GM23338 (cell line): ENCODE measurements at regions not wholly inside any gene's neighbourhood (a gene's known extent, or its start where the extent isn't known, plus 50 kb on each side); places are given as distances from the start of the nearest gene placed in this dataset.

ENCODE experiments used
- ATAC-seq: fragments of 200-7000 bp; cut with Tn5 transposase; 3 replicates; pipeline ENCODE4 v1.9.1; 2020
- DNase-seq: peaks from one replicate; pipeline ENCODE4 v3.0.0-alpha.2; 2015; ENCODE audit warnings: low spot score
- H2AFZ ChIP-seq: fragments of 200-600 bp; sonication (generic); 2 replicates; pipeline ENCODE4 v1.8.0; 2016; ENCODE audit warnings: antibody characterized with exemption, mild to moderate bottlenecking, moderate library complexity
- H3F3A ChIP-seq: fragments of 200-600 bp; sonication (generic); replicated peaks from 2 replicates; pipeline ENCODE4 v1.8.0; 2017; ENCODE audit warnings: antibody characterized with exemption, mixed run types, low read depth
- H3K27ac ChIP-seq: fragments of 200-600 bp; sonication (generic); 2 replicates; pipeline ENCODE4 v1.6.1; 2016; ENCODE audit warnings: low read depth
- H3K27me3 ChIP-seq: fragments of 200-600 bp; sonication (generic); 2 replicates; pipeline ENCODE4 v1.8.0; 2016; ENCODE audit warnings: mild to moderate bottlenecking, mixed run types, moderate library complexity; ENCODE audit not compliant: insufficient read depth
- H3K36me3 ChIP-seq: fragments of 200-600 bp; sonication (generic); 2 replicates; pipeline ENCODE4 v1.8.0; 2016; ENCODE audit warnings: mild to moderate bottlenecking; ENCODE audit not compliant: insufficient read depth
- H3K4me1 ChIP-seq: fragments of 200-600 bp; sonication (generic); 2 replicates; pipeline ENCODE4 v1.8.0; 2016; ENCODE audit warnings: mild to moderate bottlenecking, moderate library complexity; ENCODE audit not compliant: insufficient read depth
- H3K4me2 ChIP-seq: fragments of 200-600 bp; sonication (generic); 2 replicates; pipeline ENCODE4 v1.7.1; 2017; ENCODE audit warnings: mixed run types
- H3K4me3 ChIP-seq: fragments of 200-600 bp; sonication (generic); 2 replicates; pipeline ENCODE4 v1.6.1; 2016; ENCODE audit warnings: mixed run types
- H3K79me2 ChIP-seq: fragments of 200-600 bp; sonication (generic); replicated peaks from 2 replicates; pipeline ENCODE4 v1.8.0; 2017; ENCODE audit warnings: mild to moderate bottlenecking; ENCODE audit not compliant: insufficient read depth
- H3K9me2 ChIP-seq: fragments of 200-600 bp; sonication (generic); 2 replicates; pipeline ENCODE4 v1.8.0; 2017; ENCODE audit not compliant: insufficient read depth
- H4K20me1 ChIP-seq: fragments of 200-600 bp; sonication (generic); replicated peaks from 2 replicates; pipeline ENCODE4 v1.8.0; 2017; ENCODE audit warnings: mild to moderate bottlenecking; ENCODE audit not compliant: insufficient read depth
- H3K27ac Mint-ChIP-seq: 2 replicates; pipeline ENCODE4 v1.8.0; 2020; ENCODE audit warnings: inconsistent platforms, mild to moderate bottlenecking, moderate library complexity, mixed read lengths
- H3K27me3 Mint-ChIP-seq: 3 replicates; pipeline ENCODE4 v1.8.0; 2022; ENCODE audit warnings: low read depth, mild to moderate bottlenecking, moderate library complexity, mixed read lengths, inconsistent platforms; ENCODE audit not compliant: insufficient read depth, poor library complexity
- H3K36me3 Mint-ChIP-seq: 3 replicates; pipeline ENCODE4 v1.8.0; 2021; ENCODE audit warnings: low read depth, mild to moderate bottlenecking, inconsistent platforms, moderate library complexity, mixed read lengths
- H3K4me1 Mint-ChIP-seq: 3 replicates; pipeline ENCODE4 v1.8.0; 2020; ENCODE audit warnings: mild to moderate bottlenecking, inconsistent platforms, mixed read lengths
- H3K4me3 Mint-ChIP-seq: 3 replicates; pipeline ENCODE4 v1.8.0; 2021; ENCODE audit warnings: moderate library complexity, mild to moderate bottlenecking, inconsistent platforms, mixed read lengths
- H3K9me3 Mint-ChIP-seq: 3 replicates; pipeline ENCODE4 v1.8.0; 2020; ENCODE audit warnings: moderate library complexity, mild to moderate bottlenecking, inconsistent platforms, mixed read lengths
- CREB1 ChIP-seq: fragments of 250-450 bp; sonication (Bioruptor Pico); IDR thresholded peaks from 2 replicates; pipeline ENCODE4 v1.5.0; 2020; ENCODE audit warnings: low read depth, mild to moderate bottlenecking, moderate library complexity
- CTCF ChIP-seq, 2 experiments: fragments of 200-600 bp in 1 of 2; sonication (generic) in 1 of 2; conservative IDR thresholded peaks; 2 replicates each; pipeline versions ENCODE4 v1.5.1 to v1.6.1; 2016 to 2017; ENCODE audit warnings: antibody characterized with exemption in 2 of 2, low read depth in 2 of 2, mild to moderate bottlenecking in 2 of 2, moderate library complexity in 1 of 2
- ETS1 ChIP-seq: IDR thresholded peaks from 2 replicates; pipeline ENCODE4 v1.6.1; 2016; ENCODE audit warnings: antibody characterized with exemption
- EZH2 ChIP-seq: fragments of 200-600 bp; sonication (generic); IDR thresholded peaks from one replicate; pipeline ENCODE4 v1.8.0; 2017; ENCODE audit warnings: antibody characterized with exemption, mild to moderate bottlenecking, low read depth; ENCODE audit not compliant: unreplicated experiment
- NANOG ChIP-seq: IDR thresholded peaks from 2 replicates; pipeline ENCODE4 v1.6.1; 2016; ENCODE audit warnings: antibody characterized with exemption, borderline replicate concordance
- REST ChIP-seq: IDR thresholded peaks from one replicate; pipeline ENCODE4 v1.6.1; 2018; ENCODE audit warnings: antibody characterized with exemption; ENCODE audit not compliant: unreplicated experiment
- STAT1 ChIP-seq: IDR thresholded peaks from one replicate; pipeline ENCODE4 v1.6.1; 2016; ENCODE audit warnings: antibody characterized with exemption; ENCODE audit not compliant: unreplicated experiment
- ZNF331 ChIP-seq: fragments of 250-450 bp; sonication (Bioruptor Pico); IDR thresholded peaks from 2 replicates; pipeline ENCODE4 v1.5.0; 2020; ENCODE audit warnings: low read depth, mild to moderate bottlenecking, moderate library complexity
- ZNF462 ChIP-seq: fragments of 250-450 bp; sonication (Bioruptor Pico); IDR thresholded peaks from 2 replicates; pipeline ENCODE4 v1.5.0; 2020; ENCODE audit warnings: mild to moderate bottlenecking, moderate library complexity

- H3K36me3 ChIP-seq, result no peaks in the 10 kb centered on the region
- DNase-seq, result no peak
Measured at GRCh38 chr3:18556001-18556408, 130.9 kb upstream of the SATB1 start.

More at GRCh38 chr3:18556001-18556408, 130.9 kb upstream of the SATB1 start:
- H3K27me3 ChIP-seq, result no peaks in the 10 kb centered on the region
- H3K27ac Mint-ChIP-seq, result no peak overlapping the region
- no peaks in the 10 kb centered on the region for H3F3A ChIP-seq
- no peak overlapping the region for H3K4me2 ChIP-seq
- H2AFZ ChIP-seq, result no peak overlapping the region; the same call in 1 of the 2 replicates
- no peaks in the 10 kb centered on the region for H3K4me1 ChIP-seq
- H4K20me1 ChIP-seq, result no peaks in the 10 kb centered on the region
- H3K4me3 Mint-ChIP-seq, result no peak overlapping the region
- TF ChIP-seq CTCF (conservative IDR thresholded peaks at IDR 0.05; ENCODE audit: low read depth in 2 of 2) (no peak), REST (no peak), STAT1 (no peak), ZNF331 (CRISPR knock-in tag) (no peak), ETS1 (no peak), NANOG (no peak), EZH2 (no peak), ZNF462 (CRISPR knock-in tag) (no peak), CREB1 (CRISPR knock-in tag) (no peak)
- H3K9me2 ChIP-seq, result peaks cover 15% of the 10 kb centered on the region; the same call in 1 of the 2 replicates
- no peaks in the 10 kb centered on the region for H3K27me3 Mint-ChIP-seq
- no peak overlapping the region for H3K27ac ChIP-seq
- H3K79me2 ChIP-seq, result no peaks in the 10 kb centered on the region
- H3K4me3 ChIP-seq, result no peak overlapping the region
- H3K4me1 Mint-ChIP-seq, result peaks cover 14% of the 10 kb centered on the region
- H3K36me3 Mint-ChIP-seq, result no peaks in the 10 kb centered on the region
- ATAC-seq, result no peak
- H3K9me3 Mint-ChIP-seq, result no peaks in the 10 kb centered on the region
